CD4-positive, alpha-beta T cell (primary cell): ENCODE measurements at regions not wholly inside any gene's neighbourhood (a gene's known extent, or its start where the extent isn't known, plus 50 kb on each side); places are given as distances from the start of the nearest gene placed in this dataset.

Source experiments
- ATAC-seq: fragments of 200-7000 bp; cut with Tn5 transposase; one replicate; pipeline ENCODE4 v1.10.0; 2022; ENCODE audit warnings: mild to moderate bottlenecking; ENCODE audit not compliant: poor library complexity
- CTCF ChIA-PET: fragments of 350-600 bp; sonication (Branson Sonifier 250); formaldehyde crosslinking; loops from one replicate; lab custom pipeline; 2021; ENCODE audit warnings: antibody characterized with exemption, inconsistent platforms; lab: Charles Lee
- POLR2A ChIA-PET: fragments of 350-600 bp; sonication (Branson Sonifier 250); formaldehyde crosslinking; loops from one replicate; lab custom pipeline; 2021; ENCODE audit warnings: antibody characterized with exemption, inconsistent platforms; lab: Charles Lee
- DNase-seq, 14 experiments: peaks; one replicate each; pipeline ENCODE4 v3.0.0-alpha.2; 2013 to 2020; ENCODE audit warnings: mixed read lengths in 2 of 14
- H3K27ac ChIP-seq, 2 donors: one replicate each; pipeline versions ENCODE4 v1.5.1 to v1.7.0; 2013; ENCODE audit warnings: low read length in 2 of 2, low read depth in 1 of 2, mild to moderate bottlenecking in 1 of 2
- H3K27me3 ChIP-seq, 2 experiments: 1 replicate in 1 of 2; 2 replicates in 1 of 2; pipeline versions ENCODE4 v1.6.1 to v1.7.0; 2013; ENCODE audit warnings: low read length in 2 of 2, control low read depth in 1 of 2, mild to moderate bottlenecking in 1 of 2, moderate library complexity in 1 of 2; ENCODE audit not compliant: insufficient read depth in 2 of 2, control insufficient read depth in 1 of 2
- H3K36me3 ChIP-seq: one replicate; pipeline ENCODE4 v1.6.1; 2013; ENCODE audit warnings: low read length, control low read depth; ENCODE audit not compliant: insufficient read depth
- H3K4me1 ChIP-seq: one replicate; pipeline ENCODE4 v1.6.1; 2013; ENCODE audit warnings: low read length, control low read depth; ENCODE audit not compliant: insufficient read depth
- H3K4me3 ChIP-seq: one replicate; pipeline ENCODE4 v1.5.1; 2013; ENCODE audit warnings: mild to moderate bottlenecking, low read length, moderate library complexity
- H3K9me3 ChIP-seq, 2 experiments: 1 replicate in 1 of 2; 2 replicates in 1 of 2; pipeline versions ENCODE4 v1.6.1 to v1.7.0; 2013; ENCODE audit warnings: low read length in 2 of 2, mild to moderate bottlenecking in 2 of 2, control low read depth in 1 of 2, moderate library complexity in 1 of 2; ENCODE audit not compliant: control insufficient read depth in 1 of 2, insufficient read depth in 1 of 2
- H3K27ac Mint-ChIP-seq: one replicate; pipeline ENCODE4 v1.8.0; 2020; ENCODE audit warnings: mixed read lengths
- H3K27me3 Mint-ChIP-seq: one replicate; pipeline ENCODE4 v1.8.0; 2021; ENCODE audit warnings: mixed read lengths
- H3K36me3 Mint-ChIP-seq: one replicate; pipeline ENCODE4 v1.8.0; 2021; ENCODE audit warnings: low read depth, mixed read lengths
- H3K4me1 Mint-ChIP-seq: one replicate; pipeline ENCODE4 v1.8.0; 2021; ENCODE audit warnings: low read depth, mixed read lengths
- H3K4me3 Mint-ChIP-seq: one replicate; pipeline ENCODE4 v1.8.0; 2020; ENCODE audit warnings: mild to moderate bottlenecking, mixed read lengths
- H3K9me3 Mint-ChIP-seq: one replicate; pipeline ENCODE4 v1.8.0; 2020; ENCODE audit warnings: mixed read lengths
- CTCF ChIP-seq: fragments of 200-600 bp; IDR thresholded peaks from one replicate; pipeline ENCODE4 v1.8.0; 2022; ENCODE audit warnings: antibody characterized with exemption, mild to moderate bottlenecking
- intact Hi-C, 2 experiments: fragments of 100-400 bp; cut with DNase I in 1 of 2; cut with micrococcal nuclease in 1 of 2; formaldehyde crosslinking; loops; one replicate each; pipeline versions ENCODE4 v1.15.1 to v1.9.0; 2023 to 2025; cut with DNase I, micrococcal nuclease

DNA sequence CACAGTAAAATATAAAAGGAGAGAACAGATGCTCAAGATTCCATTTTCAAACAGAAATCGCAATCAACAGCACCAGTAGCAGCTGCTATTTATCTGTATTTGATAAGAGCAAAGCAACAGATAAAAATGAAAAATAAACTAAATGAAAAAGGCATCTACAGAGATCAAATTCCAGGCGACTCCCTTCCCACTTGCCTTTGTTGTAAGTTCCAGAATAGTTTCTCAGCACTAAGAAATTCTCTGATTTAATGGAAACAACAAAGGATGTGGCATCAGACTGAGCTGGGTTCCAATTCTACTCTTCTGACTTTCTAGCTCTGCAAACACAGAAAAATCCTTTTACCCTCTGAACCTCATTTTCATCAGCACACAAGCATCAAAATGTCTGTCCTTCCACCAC lies 110.8 kb upstream of the MME start:
- Mint-ChIP-seq H3K4me3 (no peak overlapping the region), H3K27ac (no peak overlapping the region), H3K36me3 (no peaks in the 10 kb centered on the region), H3K27me3 (no peaks in the 10 kb centered on the region), H3K4me1 (no peaks in the 10 kb centered on the region), H3K9me3 (peaks cover 2% of the 10 kb centered on the region)
- no peak for DNase-seq
- ChIA-PET POLR2A (no interaction called here), CTCF (no interaction called here)
- H3K4me1 ChIP-seq: no peaks in the 10 kb centered on the region
- TF ChIP-seq CTCF: no peak
- no peak for ATAC-seq
- no peaks in the 10 kb centered on the region for H3K9me3 ChIP-seq
- intact Hi-C loops: no loop called here
- no peaks in the 10 kb centered on the region for H3K27me3 ChIP-seq
- H3K4me3 ChIP-seq: no peak overlapping the region
- H3K27ac ChIP-seq: no peak overlapping the region
- H3K36me3 ChIP-seq: no peaks in the 10 kb centered on the region

- ChIA-PET POLR2A (no interaction called here), CTCF (no interaction called here)
- ATAC-seq (no peak), DNase-seq (no peak)
- H3K4me3 ChIP-seq: no peak overlapping the region
- Mint-ChIP-seq H3K4me3 (no peak overlapping the region), H3K27ac (no peak overlapping the region), H3K27me3 (no peaks in the 10 kb centered on the region), H3K4me1 (no peaks in the 10 kb centered on the region), H3K36me3 (no peaks in the 10 kb centered on the region), H3K9me3 (peaks cover 2% of the 10 kb centered on the region)
- intact Hi-C loops: no loop called here
- no peaks in the 10 kb centered on the region for H3K36me3 ChIP-seq
- no peaks in the 10 kb centered on the region for H3K9me3 ChIP-seq
- no peak overlapping the region for H3K27ac ChIP-seq
- H3K4me1 ChIP-seq: no peaks in the 10 kb centered on the region
- TF ChIP-seq CTCF: no peak
- no peaks in the 10 kb centered on the region for H3K27me3 ChIP-seq
These were observed 113.0 kb upstream of the MME start for GRCh38 chr3:154967090-154967489.

DNA sequence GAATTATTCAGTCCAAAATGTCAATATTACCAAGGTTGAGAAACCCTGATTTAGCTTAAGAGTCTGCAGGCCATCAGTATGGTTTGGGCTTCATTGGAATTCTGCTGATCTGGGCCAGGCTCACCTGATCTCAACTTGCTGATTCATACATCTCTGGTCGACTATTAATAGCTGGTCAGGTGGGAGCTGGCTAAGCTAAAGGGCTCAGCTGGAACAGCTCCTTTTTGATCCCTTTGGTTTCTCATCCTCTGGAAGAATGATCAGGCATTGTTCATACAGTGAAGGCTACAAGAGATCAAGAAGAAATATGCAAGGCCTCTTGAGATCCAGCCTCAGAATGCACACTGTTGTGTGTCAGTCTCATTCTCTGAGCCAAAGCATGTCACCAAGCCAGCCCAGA lies 123.3 kb upstream of the MME start:
- Histone ChIP-seq H3K36me3 (no peaks in the 10 kb centered on the region), H3K9me3 (peaks cover 0 to 6% of the 10 kb centered on the region in 2 experiments), H3K4me3 (no peak overlapping the region), H3K27ac (no peak overlapping the region), H3K4me1 (no peaks in the 10 kb centered on the region), H3K27me3 (no peaks in the 10 kb centered on the region)
- Mint-ChIP-seq H3K4me3 (no peak overlapping the region), H3K36me3 (no peaks in the 10 kb centered on the region), H3K27me3 (no peaks in the 10 kb centered on the region), H3K9me3 (no peaks in the 10 kb centered on the region), H3K4me1 (no peaks in the 10 kb centered on the region), H3K27ac (no peak overlapping the region)
- TF ChIP-seq CTCF: no peak
- no peak for DNase-seq
- ATAC-seq: no peak
- ChIA-PET POLR2A (no interaction called here), CTCF (no interaction called here)
- intact Hi-C loops: no loop called here
